GM19438 (cell line): ENCODE measurements at regions not wholly inside any gene's neighbourhood (a gene's known extent, or its start where the extent isn't known, plus 50 kb on each side); places are given as distances from the start of the nearest gene placed in this dataset.

Experiments
- ATAC-seq: cut with Tn5 transposase; IDR thresholded peaks from one replicate; pipeline ENCODE4 v1.9.1; 2021; ENCODE audit warnings: low read depth; ENCODE audit not compliant: unreplicated experiment

GRCh38 chr7:156549636-156550035 is 90.9 kb upstream of the RNF32 start:
- no peak for ATAC-seq

GRCh38 chr7:156547884-156548561 is 92.6 kb upstream of the RNF32 start:
- no peak for ATAC-seq

- no peak for ATAC-seq
Observed at GRCh38 chr7:156545979-156546378, 94.6 kb upstream of the RNF32 start.

- no peak for ATAC-seq
Observed at GRCh38 chr7:156544919-156545715, 95.5 kb upstream of the RNF32 start.

- ATAC-seq = no peak
Observed at GRCh38 chr7:156543699-156544598, 96.6 kb upstream of the RNF32 start.

- no peak for ATAC-seq
Observed at GRCh38 chr7:156540619-156541165, 99.9 kb upstream of the RNF32 start.

- ATAC-seq = no peak
Observed at GRCh38 chr7:156539999-156540398, 100.6 kb upstream of the RNF32 start.

GRCh38 chr7:156537006-156537405 is 103.6 kb upstream of the RNF32 start:
- no peak for ATAC-seq

- ATAC-seq = no peak
Observed at GRCh38 chr7:156534925-156535324, 105.6 kb upstream of the RNF32 start.

- no peak for ATAC-seq
Observed at GRCh38 chr7:156533964-156534363, 106.6 kb upstream of the RNF32 start.

- ATAC-seq = no peak
Observed at GRCh38 chr7:156533420-156533819, 107.2 kb upstream of the RNF32 start.

- ATAC-seq = no peak
Observed at GRCh38 chr7:156532016-156532602, 108.5 kb upstream of the RNF32 start.

GRCh38 chr7:156529956-156530355 is 110.6 kb upstream of the RNF32 start:
- ATAC-seq = no peak

- ATAC-seq = no peak
Observed at GRCh38 chr7:156527458-156527890, 113.1 kb upstream of the RNF32 start.

GRCh38 chr7:156524818-156525597 is 115.6 kb upstream of the RNF32 start:
- ATAC-seq = no peak

- no peak for ATAC-seq
Observed at GRCh38 chr7:156523447-156524048, 117.0 kb upstream of the RNF32 start.

- ATAC-seq = no peak
Observed at GRCh38 chr7:156522801-156523200, 117.8 kb upstream of the RNF32 start.

GRCh38 chr7:156519070-156519469 is 121.5 kb upstream of the RNF32 start:
- ATAC-seq = no peak

- ATAC-seq = no peak
Observed at GRCh38 chr7:156518466-156518865, 122.1 kb upstream of the RNF32 start.
